ENCODE measurements at regions not wholly inside any gene's neighbourhood (a gene's known extent, or its start where the extent isn't known, plus 50 kb on each side); places are given as distances from the start of the nearest gene placed in this dataset.

DNA sequence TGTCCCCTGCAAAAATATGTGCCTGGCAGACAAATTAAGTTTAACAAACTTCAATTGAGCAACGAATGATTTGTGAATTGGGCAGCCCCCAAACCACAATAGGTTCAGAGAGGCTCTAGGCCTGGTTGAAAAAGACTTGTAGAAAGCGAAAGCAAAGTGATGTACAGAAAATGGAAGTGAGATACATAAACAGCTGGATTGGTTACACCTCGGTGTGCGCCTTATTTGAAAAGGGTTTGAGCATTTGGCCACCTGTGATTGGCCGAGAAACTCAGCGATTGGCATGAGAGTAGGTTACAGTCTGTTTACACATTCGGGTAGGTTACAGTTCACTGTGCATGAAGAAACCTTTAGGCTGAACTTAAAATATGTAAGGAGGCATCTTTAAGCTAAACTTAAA lies 136.9 kb downstream of the CD83 start:
- no peak for DNase-seq (ENCODE audit: low read depth)

- no peak for DNase-seq (ENCODE audit: low read depth)
These were observed 138.3 kb downstream of the CD83 start for GRCh38 chr6:14255916-14256315.

DNA sequence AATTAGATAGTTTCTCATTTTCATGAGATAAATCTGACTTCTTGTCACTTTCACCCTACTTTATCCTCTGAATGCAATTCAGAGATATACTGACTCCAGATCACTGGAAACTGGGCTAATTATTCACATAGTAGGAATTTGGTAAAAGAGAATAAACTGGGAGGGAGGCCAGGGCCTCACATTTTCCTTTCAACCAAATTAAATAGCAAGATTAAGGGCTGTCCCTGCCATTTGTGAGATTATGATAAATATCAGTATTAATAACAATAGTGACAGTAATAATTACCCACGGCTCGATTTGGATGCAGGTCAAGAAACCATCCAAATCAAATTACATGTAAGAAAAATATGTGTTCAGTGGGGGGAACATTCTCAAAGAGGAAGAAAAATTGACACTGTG lies 140.5 kb downstream of the CD83 start:
- no peak for DNase-seq (ENCODE audit: low read depth)

- no peak for DNase-seq (ENCODE audit: low read depth)
These were observed 141.4 kb downstream of the CD83 start for GRCh38 chr6:14258695-14259593.

- DNase-seq (ENCODE audit: low read depth) = no peak
These were observed 142.1 kb downstream of the CD83 start for GRCh38 chr6:14259594-14260152.

- no peak for DNase-seq (ENCODE audit: low read depth)
These were observed 143.3 kb downstream of the CD83 start for GRCh38 chr6:14260839-14261238.

DNA sequence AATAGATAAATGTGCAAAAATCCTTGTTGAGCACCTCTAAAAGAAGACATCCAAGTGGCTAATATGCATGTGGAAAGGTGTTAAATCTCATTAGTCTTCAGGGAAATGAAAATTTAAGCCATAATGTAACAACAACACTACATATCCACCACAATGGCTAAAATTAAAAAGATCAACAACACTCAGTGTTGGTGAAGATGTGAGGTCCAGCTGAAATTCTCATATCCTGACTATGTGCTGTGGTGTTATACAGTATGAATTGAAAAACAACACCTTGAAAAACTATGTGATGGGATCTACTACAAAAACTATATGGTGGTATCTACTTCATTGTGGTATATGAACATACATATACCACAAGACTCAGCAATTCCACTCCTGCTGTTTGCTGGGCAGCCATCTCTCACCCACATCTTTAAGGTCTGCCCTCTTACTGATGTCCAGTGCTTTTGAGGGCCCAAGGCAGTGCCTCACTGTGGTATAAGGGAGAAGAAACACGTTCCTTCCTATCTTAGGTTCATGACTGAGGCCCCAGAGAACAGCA lies 146.4 kb downstream of the CD83 start:
- DNase-seq (ENCODE audit: low read depth) = no peak

DNA sequence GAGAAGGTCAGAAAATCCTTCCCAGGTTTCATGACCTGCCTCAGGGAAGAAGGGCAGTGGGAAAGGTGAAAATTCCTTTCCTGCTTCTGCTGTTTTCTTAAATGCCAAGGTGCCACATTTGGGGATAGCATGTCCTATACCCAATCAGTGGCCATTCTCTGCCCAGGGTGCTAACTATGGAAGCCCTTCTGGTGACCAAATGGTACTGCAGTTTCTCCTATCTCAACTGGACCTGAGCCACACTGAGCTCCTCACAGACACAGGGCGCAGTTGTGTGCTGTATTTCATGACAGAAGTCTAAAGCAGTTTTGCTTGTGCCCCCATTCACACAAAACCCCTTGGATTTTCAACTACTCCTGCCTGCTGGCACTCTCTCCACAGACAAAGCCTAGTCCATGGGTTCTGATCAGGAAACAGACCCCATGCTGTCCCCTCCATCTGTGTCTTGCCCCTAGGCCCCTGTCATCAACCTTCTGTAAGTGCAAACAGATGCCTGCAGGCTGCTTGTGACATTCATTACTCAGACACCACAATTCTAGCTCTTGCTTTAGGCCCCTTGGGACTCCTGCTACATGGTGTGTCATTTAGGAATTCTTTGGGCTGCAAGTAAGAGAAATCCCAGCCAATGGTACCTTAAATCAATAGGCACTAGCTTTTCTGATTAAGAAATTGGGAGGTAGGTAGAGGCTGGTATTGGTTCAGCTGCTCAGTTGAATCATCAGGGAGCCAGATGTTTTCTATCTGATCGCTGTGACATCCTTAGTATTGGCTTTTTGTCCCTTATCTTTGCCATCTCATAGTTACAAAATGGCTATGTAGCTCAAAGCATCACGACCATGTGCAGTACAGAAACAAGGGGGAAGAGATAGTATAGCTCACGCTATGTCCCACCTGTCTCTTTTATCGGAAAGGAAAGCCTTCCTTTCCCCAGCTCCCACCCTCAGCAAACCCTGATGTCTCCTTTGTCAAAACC lies 147.8 kb downstream of the CD83 start:
- DNase-seq (ENCODE audit: low read depth) = no peak

GRCh38 chr6:14266266-14266665 lies 148.7 kb downstream of the CD83 start:
- DNase-seq (ENCODE audit: low read depth) = no peak

DNA sequence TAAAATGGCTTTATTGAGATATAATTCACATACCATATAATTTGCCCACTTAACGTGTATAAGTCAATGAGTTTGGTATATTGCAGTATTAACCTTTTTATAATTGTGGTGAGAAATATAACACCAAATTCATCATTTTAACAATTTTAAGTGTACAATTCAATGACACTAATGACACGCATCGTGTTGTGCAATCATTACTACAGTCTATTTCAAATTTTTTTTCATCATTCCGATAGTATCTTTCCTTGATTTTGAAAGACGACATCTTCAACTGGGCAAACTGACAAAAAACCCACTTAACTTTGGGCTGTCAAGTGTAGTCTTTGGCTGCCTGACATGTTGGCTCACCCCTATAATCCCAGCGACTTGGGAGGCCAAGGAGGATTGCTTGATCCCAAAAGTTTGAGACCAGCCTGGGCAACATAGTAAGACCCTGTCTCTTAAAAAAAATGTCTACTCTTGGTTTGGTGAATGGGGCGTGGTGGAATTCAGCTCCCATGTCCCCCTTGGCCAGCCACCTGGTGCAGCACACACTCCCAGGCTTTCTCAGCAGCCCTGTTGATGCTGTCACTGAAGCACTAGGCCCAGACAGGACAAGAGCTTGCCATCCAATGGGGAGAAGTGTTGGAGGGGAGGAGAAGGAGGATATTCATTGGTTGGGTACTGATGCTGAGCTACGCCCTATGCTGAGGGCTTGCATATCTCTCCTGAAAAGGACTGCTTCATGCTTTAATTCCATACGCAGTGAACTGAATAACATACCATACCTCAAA lies 150.5 kb downstream of the CD83 start:
- DNase-seq (ENCODE audit: low read depth) = no peak

- DNase-seq (ENCODE audit: low read depth) = no peak
These were observed 151.9 kb downstream of the CD83 start for GRCh38 chr6:14269436-14269835.

DNA sequence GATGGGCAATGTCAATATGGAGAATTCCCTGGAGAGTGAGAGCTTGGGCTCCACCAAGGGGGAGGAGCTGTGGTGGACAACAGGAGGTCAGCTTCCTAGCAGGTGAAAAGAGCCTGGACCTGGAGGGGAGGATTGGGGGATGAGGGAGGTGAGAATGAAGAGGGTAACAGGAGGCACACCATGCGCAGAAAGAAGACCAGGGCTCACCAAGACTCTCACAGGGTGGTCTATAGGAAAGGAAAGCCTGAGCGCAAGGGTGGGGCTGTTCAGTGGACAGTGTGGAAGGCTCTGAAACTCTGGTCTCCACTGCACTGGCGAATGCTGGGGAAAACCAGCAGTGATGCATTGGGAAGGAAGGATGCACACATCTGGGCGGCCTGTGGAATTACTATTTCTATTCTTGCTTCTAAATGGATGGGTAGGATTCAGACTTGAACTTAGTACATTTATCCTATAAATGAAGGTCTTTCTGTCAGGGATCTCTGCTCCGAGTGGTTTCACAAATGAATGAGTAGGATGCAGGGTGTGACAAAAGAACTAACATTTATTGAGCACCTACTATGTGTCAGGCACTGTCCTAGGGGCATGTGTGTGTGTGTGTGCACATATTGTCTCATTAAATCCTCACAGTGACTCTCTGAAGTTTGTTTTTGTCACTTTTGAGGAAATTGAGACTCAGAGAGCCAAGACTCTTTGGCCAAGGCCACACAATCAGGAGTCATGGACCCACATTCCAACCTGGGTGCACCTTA lies 152.7 kb downstream of the CD83 start:
- no peak for DNase-seq (ENCODE audit: low read depth)

DNA sequence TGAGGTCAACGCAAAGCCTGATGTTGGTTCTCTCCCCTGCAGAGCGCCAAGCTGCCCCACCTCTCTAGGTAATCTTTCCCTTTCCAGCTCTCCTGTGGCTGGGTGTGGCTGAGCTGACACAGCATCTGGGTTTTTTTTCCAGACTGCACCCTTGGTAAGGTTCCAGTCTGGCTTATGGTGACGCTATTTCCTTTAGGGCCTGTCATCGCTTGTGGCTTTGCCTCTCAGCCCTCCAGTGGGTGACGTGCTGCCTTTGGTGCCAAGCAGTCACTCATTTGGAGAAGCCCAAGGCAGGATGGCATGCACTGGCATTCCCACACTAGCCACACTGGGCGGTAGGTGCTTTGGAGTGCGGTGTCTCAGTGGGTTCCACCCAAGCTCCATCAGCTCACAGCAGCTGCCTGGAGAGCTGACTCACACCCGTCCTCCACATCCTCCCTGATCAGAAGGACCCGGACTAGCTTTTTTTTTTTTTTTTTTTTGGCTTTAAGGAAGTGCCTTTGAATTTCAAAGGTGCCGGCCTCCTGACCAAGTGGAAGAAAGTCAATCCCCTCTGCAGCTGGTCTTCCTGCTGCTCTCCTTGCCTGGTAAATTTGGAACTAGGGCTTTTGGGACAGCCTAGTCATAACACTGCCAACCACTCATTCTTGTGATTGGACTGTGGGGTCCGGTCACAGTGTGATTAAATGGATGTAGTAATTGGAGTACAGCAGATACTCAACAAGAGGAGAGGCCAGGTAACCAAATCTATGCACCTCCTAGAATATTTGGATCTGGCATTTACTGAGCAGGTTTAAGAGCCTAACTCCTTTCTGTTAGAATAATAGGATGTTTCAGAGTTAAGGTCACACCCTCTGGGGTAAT lies 153.6 kb downstream of the CD83 start:
- DNase-seq (ENCODE audit: low read depth) = peak; percentile 87

- DNase-seq (ENCODE audit: low read depth) = peak; percentile 41
These were observed 154.5 kb downstream of the CD83 start for GRCh38 chr6:14271789-14272736.

DNA sequence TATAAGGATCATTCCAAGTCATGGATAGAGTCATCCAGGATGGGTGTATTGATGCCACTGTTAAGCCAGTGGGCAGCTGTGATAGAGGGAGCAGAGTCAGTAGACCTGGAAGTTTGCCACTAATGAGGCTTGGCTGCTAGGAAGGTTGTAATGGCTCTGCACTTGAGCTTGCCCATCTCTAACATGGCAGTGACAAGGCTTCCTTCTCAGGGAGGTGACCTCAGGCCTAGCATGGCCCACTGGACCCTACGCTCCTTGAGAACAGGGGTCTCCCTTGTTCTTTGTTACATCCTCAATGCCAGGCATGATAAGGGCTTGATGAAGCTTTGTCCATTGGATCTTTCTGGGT lies 155.1 kb downstream of the CD83 start:
- DNase-seq (ENCODE audit: low read depth) = no peak

DNA sequence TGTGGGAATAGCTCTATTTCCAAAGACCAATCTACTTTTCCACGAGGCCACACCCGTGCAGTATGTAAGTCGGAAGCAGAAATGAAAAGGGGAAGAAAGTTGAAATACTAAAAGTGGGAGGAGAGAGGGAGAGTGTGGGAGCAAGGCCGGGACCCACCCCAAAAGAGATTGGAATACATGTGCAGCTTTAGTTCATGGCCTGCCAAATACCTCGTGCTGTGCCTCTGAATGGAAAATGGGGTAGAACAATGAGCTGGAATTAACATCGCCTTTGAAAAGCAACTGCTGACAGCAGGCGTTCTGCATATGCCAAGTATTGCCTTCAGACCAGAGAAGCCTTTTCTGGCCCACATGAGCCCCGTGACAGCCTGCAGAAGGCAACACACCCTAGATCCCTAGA lies 155.6 kb downstream of the CD83 start:
- no peak for DNase-seq (ENCODE audit: low read depth)

DNA sequence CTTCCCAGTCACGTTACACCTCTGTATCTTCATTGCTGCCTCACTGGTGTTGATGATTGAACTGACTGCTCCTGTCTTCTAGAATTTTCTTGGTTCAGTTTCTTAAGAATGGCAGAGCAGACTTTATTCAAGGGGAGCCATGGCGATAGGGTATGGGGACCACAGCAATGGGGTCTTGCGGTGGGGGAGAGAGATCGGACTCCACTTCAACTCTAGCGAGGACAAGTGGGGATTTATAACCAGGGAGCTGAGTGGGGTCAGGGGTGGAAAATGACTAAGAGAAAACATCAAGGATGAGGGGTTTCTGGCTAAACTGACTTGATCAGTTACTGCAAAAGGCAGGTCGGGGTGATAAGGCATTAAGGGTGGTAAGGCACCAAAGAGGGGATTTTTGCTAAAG lies 156.4 kb downstream of the CD83 start:
- no peak for DNase-seq (ENCODE audit: low read depth)

All from EH (cell line).